Breast epithelium (tissue), 3 donors: ENCODE measurements at regions not wholly inside any gene's neighbourhood (a gene's known extent, or its start where the extent isn't known, plus 50 kb on each side); places are given as distances from the start of the nearest gene placed in this dataset.

Source experiments
- POLR2A ChIP-seq: fragments of 450-650 bp; IDR thresholded peaks from one replicate; pipeline ENCODE4 v1.6.1; 2016; ENCODE audit warnings: antibody characterized with exemption, mild to moderate bottlenecking, moderate library complexity
- POLR2AphosphoS5 ChIP-seq, 3 donors: sonication (generic); formaldehyde crosslinking; IDR thresholded peaks; one replicate each; pipeline ENCODE4 v1.6.1; 2017; ENCODE audit warnings: antibody characterized with exemption in 3 of 3
- TF ChIP-seq, protein P1 (sequence below), 3 donors: fragments of 450-650 bp; IDR thresholded peaks; one replicate each; pipeline ENCODE4 v1.5.1; 2016 to 2017; ENCODE audit warnings: antibody characterized with exemption in 3 of 3, mild to moderate bottlenecking in 3 of 3, moderate library complexity in 3 of 3

DNA sequence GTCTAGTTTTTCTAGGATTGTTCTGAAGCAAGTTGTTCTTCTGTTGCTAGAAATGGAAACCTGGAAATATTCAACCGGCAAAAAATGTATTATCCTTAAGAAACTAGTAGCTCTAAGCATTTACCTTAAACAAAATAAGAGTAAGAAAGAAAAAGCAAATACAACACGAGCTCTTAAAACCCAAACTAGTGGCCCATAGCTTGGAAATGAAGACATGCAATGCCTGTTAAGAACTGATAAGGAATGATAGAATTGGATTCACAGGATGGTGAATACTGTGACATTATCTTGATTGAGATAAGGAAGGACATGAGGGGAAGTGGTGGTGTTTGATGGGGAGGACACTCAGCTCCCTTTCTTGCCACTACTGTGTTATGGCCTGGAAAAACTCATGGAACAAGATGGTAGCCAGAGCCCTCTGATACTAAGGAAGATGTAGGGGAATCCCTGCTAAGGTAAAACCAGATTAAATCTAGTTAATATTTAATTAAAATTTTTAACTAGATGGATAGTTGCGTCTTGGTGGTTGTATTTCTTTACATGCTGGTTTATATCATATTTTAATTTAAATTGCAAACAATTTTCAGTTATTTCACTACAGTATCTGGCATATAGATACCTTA lies 193.8 kb downstream of the LPIN1 start:
- TF ChIP-seq POLR2A (no peak), POLR2AphosphoS5 (IDR thresholded peaks at IDR 0.05) (no peak)
- TF ChIP-seq, protein P1, sequence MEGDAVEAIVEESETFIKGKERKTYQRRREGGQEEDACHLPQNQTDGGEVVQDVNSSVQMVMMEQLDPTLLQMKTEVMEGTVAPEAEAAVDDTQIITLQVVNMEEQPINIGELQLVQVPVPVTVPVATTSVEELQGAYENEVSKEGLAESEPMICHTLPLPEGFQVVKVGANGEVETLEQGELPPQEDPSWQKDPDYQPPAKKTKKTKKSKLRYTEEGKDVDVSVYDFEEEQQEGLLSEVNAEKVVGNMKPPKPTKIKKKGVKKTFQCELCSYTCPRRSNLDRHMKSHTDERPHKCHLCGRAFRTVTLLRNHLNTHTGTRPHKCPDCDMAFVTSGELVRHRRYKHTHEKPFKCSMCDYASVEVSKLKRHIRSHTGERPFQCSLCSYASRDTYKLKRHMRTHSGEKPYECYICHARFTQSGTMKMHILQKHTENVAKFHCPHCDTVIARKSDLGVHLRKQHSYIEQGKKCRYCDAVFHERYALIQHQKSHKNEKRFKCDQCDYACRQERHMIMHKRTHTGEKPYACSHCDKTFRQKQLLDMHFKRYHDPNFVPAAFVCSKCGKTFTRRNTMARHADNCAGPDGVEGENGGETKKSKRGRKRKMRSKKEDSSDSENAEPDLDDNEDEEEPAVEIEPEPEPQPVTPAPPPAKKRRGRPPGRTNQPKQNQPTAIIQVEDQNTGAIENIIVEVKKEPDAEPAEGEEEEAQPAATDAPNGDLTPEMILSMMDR (IDR thresholded peaks at IDR 0.05), result no peak
